ENCODE measurements at regions not wholly inside any gene's neighbourhood (a gene's known extent, or its start where the extent isn't known, plus 50 kb on each side); places are given as distances from the start of the nearest gene placed in this dataset.
"Not testable (repeated sequence)": the region's sequence is repeated elsewhere in the genome, so short reads cannot be mapped to it uniquely, and the experiment has no call there.

DNA sequence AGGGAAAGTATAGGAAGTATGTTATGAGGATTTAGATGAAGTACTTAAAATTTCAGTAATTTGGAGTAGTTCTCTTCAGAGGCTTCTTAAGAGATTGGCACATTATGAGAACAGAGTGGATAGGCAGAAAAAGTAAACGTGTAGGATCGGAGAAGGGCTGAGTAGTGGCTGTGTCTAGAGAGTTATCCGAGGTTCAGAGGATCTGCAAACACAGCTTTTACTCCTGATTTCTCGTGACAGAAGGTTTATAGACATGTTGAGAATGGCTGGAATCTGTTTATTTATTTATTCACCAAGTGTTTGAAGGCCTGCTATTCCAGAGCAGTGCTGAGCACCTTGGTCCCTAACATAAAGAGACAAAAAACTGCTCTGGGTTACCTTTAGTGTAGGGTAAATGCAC, 51.4 kb upstream of the NIPA1 start:
- H3K27ac ChIP-seq (ENCODE audit: low read length in 2 of 2); H3K4me1 ChIP-seq (ENCODE audit: control insufficient read depth in 2 of 2, insufficient read depth in 2 of 2, low read length in 2 of 2); CTCF ChIA-PET; H3K4me2 ChIP-seq (replicated peaks; ENCODE audit: low read depth, low read length, poor library complexity, severe bottlenecking); H3K9me3 Mint-ChIP-seq (ENCODE audit: insufficient read depth); H3K9me3 ChIP-seq (ENCODE audit: control extremely low read depth in 1 of 3, control insufficient read depth in 2 of 3, insufficient read depth in 1 of 3, low read length in 2 of 3); H3K4me1 Mint-ChIP-seq; H3K9ac ChIP-seq (ENCODE audit: low read length); POLR2A ChIA-PET; H4K20me1 ChIP-seq (ENCODE audit: control insufficient read depth, insufficient read depth, low read length, poor library complexity, severe bottlenecking); H3K27ac Mint-ChIP-seq; H3K4me3 Mint-ChIP-seq; H3K36me3 ChIP-seq (replicated peaks in 1 of 2; ENCODE audit: control extremely low read depth in 1 of 2, control insufficient read depth in 1 of 2, extremely low read depth in 1 of 2, insufficient read depth in 2 of 2, low read length in 1 of 2); ATAC-seq (ENCODE audit: low read depth); intact Hi-C loops (cut with micrococcal nuclease); H2AFZ ChIP-seq (ENCODE audit: insufficient read depth, low read depth, low read length, poor library complexity, severe bottlenecking); H3K27me3 ChIP-seq (replicated peaks in 1 of 4; ENCODE audit: control extremely low read depth in 1 of 4, control insufficient read depth in 3 of 4, insufficient read depth in 4 of 4, low read length in 3 of 4); DNase-seq; H3K4me3 ChIP-seq (ENCODE audit: control extremely low read depth in 1 of 5, extremely low read depth in 1 of 5, insufficient read depth in 1 of 5, low read depth in 2 of 5, low read length in 4 of 5); H3K79me2 ChIP-seq (ENCODE audit: control insufficient read depth, insufficient read depth, low read length): not testable (repeated sequence)
- WGBS (ENCODE audit: insufficient coverage) = no CpG with 5 or more reads among the region's 4 CpGs
- H3K27me3 Mint-ChIP-seq = peaks cover 17% of the 10 kb centered on the region

DNA sequence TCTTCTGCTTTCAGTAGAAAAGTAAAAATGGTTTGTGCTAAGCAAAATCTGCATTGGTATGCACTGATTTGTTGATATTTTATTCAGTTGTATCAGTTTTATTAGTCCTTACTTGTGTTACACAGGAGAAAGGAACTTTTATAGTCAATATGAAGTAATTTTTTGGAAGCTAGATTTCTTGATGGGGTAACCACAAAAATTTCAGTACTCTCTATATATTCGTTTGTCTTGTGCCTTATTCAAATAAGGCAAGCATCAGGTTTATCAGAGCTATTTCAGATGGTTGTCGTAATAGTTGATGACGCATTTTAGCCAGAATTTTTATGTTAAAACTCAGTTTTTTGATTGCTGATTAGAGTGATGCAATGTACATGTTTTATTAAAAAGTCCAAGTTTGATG, 50.7 kb upstream of the NIPA1 start:
- no peaks in the 10 kb centered on the region for H3K9me3 Mint-ChIP-seq (ENCODE audit: insufficient read depth)
- ATAC-seq (ENCODE audit: low read depth) (no peak), DNase-seq (no peak)
- intact Hi-C loops (cut with micrococcal nuclease) = no loop called here
- H3K9me3 ChIP-seq (ENCODE audit: control extremely low read depth in 1 of 3, control insufficient read depth in 2 of 3, insufficient read depth in 1 of 3, low read length in 2 of 3) = no peaks in the 10 kb centered on the region
- no peaks in the 10 kb centered on the region for H3K36me3 ChIP-seq (replicated peaks in 1 of 2; ENCODE audit: control extremely low read depth in 1 of 2, control insufficient read depth in 1 of 2, extremely low read depth in 1 of 2, insufficient read depth in 2 of 2, low read length in 1 of 2)
- POLR2A ChIA-PET = no interaction called here
- CTCF ChIA-PET = no interaction called here
- no peaks in the 10 kb centered on the region for H4K20me1 ChIP-seq (ENCODE audit: control insufficient read depth, insufficient read depth, low read length, poor library complexity, severe bottlenecking)
- H3K27ac Mint-ChIP-seq = no peak overlapping the region
- no peak overlapping the region for H3K9ac ChIP-seq (ENCODE audit: low read length)
- WGBS (ENCODE audit: insufficient coverage) = no CpG with 5 or more reads among the region's 3 CpGs
- no peak overlapping the region for H3K4me2 ChIP-seq (replicated peaks; ENCODE audit: low read depth, low read length, poor library complexity, severe bottlenecking)
- peaks cover 21% of the 10 kb centered on the region for H3K27me3 Mint-ChIP-seq
- H3K4me1 Mint-ChIP-seq = no peaks in the 10 kb centered on the region
- no peaks in the 10 kb centered on the region for H3K27me3 ChIP-seq (replicated peaks in 1 of 4; ENCODE audit: control extremely low read depth in 1 of 4, control insufficient read depth in 3 of 4, insufficient read depth in 4 of 4, low read length in 3 of 4)
- no peaks in the 10 kb centered on the region for H3K79me2 ChIP-seq (ENCODE audit: control insufficient read depth, insufficient read depth, low read length)
- no peak overlapping the region for H3K4me3 Mint-ChIP-seq
- TF ChIP-seq, protein P1, sequence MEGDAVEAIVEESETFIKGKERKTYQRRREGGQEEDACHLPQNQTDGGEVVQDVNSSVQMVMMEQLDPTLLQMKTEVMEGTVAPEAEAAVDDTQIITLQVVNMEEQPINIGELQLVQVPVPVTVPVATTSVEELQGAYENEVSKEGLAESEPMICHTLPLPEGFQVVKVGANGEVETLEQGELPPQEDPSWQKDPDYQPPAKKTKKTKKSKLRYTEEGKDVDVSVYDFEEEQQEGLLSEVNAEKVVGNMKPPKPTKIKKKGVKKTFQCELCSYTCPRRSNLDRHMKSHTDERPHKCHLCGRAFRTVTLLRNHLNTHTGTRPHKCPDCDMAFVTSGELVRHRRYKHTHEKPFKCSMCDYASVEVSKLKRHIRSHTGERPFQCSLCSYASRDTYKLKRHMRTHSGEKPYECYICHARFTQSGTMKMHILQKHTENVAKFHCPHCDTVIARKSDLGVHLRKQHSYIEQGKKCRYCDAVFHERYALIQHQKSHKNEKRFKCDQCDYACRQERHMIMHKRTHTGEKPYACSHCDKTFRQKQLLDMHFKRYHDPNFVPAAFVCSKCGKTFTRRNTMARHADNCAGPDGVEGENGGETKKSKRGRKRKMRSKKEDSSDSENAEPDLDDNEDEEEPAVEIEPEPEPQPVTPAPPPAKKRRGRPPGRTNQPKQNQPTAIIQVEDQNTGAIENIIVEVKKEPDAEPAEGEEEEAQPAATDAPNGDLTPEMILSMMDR (IDR thresholded peaks at IDR 0.05) = no peak
- no peak for TF ChIP-seq EZH2 (IDR thresholded peaks at IDR 0.05; ENCODE audit: borderline replicate concordance, insufficient read depth, low read depth, low read length, poor library complexity, severe bottlenecking)
- no peak overlapping the region for H3K4me3 ChIP-seq (ENCODE audit: control extremely low read depth in 1 of 5, extremely low read depth in 1 of 5, insufficient read depth in 1 of 5, low read depth in 2 of 5, low read length in 4 of 5)
- no peaks in the 10 kb centered on the region for H3K4me1 ChIP-seq (ENCODE audit: control insufficient read depth in 2 of 2, insufficient read depth in 2 of 2, low read length in 2 of 2)
- H3K27ac ChIP-seq (ENCODE audit: low read length in 2 of 2) = no peak overlapping the region
- no peak overlapping the region for H2AFZ ChIP-seq (ENCODE audit: insufficient read depth, low read depth, low read length, poor library complexity, severe bottlenecking)

DNA sequence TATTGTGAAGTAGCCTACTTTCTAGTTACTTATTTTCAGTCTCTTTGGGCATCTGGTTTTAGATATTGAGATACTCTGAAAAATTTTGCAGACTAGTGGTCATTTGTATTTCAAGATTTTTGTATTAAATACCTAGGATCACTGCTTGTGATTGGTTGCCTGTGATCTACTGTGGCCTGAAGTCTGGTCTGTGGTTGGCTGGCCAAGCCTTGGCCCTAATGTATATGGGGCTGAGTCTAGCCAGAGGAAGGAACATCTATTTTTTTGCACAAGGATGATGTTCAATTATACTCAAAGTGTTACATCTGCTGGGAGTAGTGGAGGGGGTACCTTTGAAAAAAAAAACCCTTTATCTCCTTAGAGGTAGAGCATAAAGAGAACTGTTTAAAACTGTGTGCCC, 50.2 kb upstream of the NIPA1 start:
- DNase-seq; intact Hi-C loops (cut with micrococcal nuclease); H3K27ac Mint-ChIP-seq; H4K20me1 ChIP-seq (ENCODE audit: control insufficient read depth, insufficient read depth, low read length, poor library complexity, severe bottlenecking); H3K4me3 ChIP-seq (ENCODE audit: control extremely low read depth in 1 of 5, extremely low read depth in 1 of 5, insufficient read depth in 1 of 5, low read depth in 2 of 5, low read length in 4 of 5); H3K4me2 ChIP-seq (replicated peaks; ENCODE audit: low read depth, low read length, poor library complexity, severe bottlenecking); H3K4me1 ChIP-seq (ENCODE audit: control insufficient read depth in 2 of 2, insufficient read depth in 2 of 2, low read length in 2 of 2); H3K4me3 Mint-ChIP-seq; H3K79me2 ChIP-seq (ENCODE audit: control insufficient read depth, insufficient read depth, low read length); H3K36me3 ChIP-seq (replicated peaks in 1 of 2; ENCODE audit: control extremely low read depth in 1 of 2, control insufficient read depth in 1 of 2, extremely low read depth in 1 of 2, insufficient read depth in 2 of 2, low read length in 1 of 2); H3K4me1 Mint-ChIP-seq; H3K9me3 ChIP-seq (ENCODE audit: control extremely low read depth in 1 of 3, control insufficient read depth in 2 of 3, insufficient read depth in 1 of 3, low read length in 2 of 3); H3K27me3 ChIP-seq (replicated peaks in 1 of 4; ENCODE audit: control extremely low read depth in 1 of 4, control insufficient read depth in 3 of 4, insufficient read depth in 4 of 4, low read length in 3 of 4); CTCF ChIA-PET; H2AFZ ChIP-seq (ENCODE audit: insufficient read depth, low read depth, low read length, poor library complexity, severe bottlenecking); H3K27ac ChIP-seq (ENCODE audit: low read length in 2 of 2); H3K9me3 Mint-ChIP-seq (ENCODE audit: insufficient read depth); POLR2A ChIA-PET; ATAC-seq (ENCODE audit: low read depth); H3K9ac ChIP-seq (ENCODE audit: low read length): not testable (repeated sequence)
- peaks cover 21% of the 10 kb centered on the region for H3K27me3 Mint-ChIP-seq
